HepG2 (cell line): ENCODE measurements at regions not wholly inside any gene's neighbourhood (a gene's known extent, or its start where the extent isn't known, plus 50 kb on each side); places are given as distances from the start of the nearest gene placed in this dataset.

Source experiments
- ATAC-seq: fragments of 200-7000 bp; cut with Tn5 transposase; 3 replicates; pipeline ENCODE4 v1.9.1; 2020; ENCODE audit warnings: mild to moderate bottlenecking, moderate library complexity
- BruUV-seq: library from RNA; stranded (reverse); fragments of 400-500 nt; replicated peaks from 2 replicates; lab custom pipeline; 2021; lab: Mats Ljungman, UMichigan
- CTCF ChIA-PET: fragments of 300-600 bp; formaldehyde crosslinking; extraction: SDS; loops from one replicate; lab custom pipeline; 2021; ENCODE audit warnings: low total read pairs, inconsistent platforms, low intra/inter-chr PET ratio; lab: Yijun Ruan, JAX
- POLR2A ChIA-PET: fragments of 350-600 bp; sonication (Branson Sonifier 250); formaldehyde crosslinking; loops from one replicate; lab custom pipeline; 2020; ENCODE audit warnings: antibody characterized with exemption, inconsistent platforms; lab: Yijun Ruan, JAX
- DNase-seq: peaks from one replicate; pipeline ENCODE4 v3.0.0-alpha.2; 2015; ENCODE audit warnings: low spot score
- FAIRE-seq: peaks from 3 replicates; lab custom pipeline; 2011; peaks lifted over from hg19 to GRCh38; lab: Jason Lieb, UNC
- H2AFZ ChIP-seq: one replicate; pipeline ENCODE4 v1.6.1; 2011; ENCODE audit warnings: low read length, inconsistent platforms
- H3K27ac ChIP-seq: fragments of 300-600 bp; 3 replicates; pipeline ENCODE4 v1.8.0; 2011; ENCODE audit warnings: mixed run types, mild to moderate bottlenecking, mixed read lengths, low read length, inconsistent platforms; ENCODE audit not compliant: insufficient read depth; ENCODE audit errors: extremely low read length
- H3K27me3 ChIP-seq, 2 experiments: fragments of 200-600 bp in 1 of 2; 2 replicates in 1 of 2; 3 replicates in 1 of 2; pipeline versions ENCODE4 v1.6.0 to v1.8.0; 2011; ENCODE audit warnings: low read length in 2 of 2, mild to moderate bottlenecking in 2 of 2, moderate library complexity in 2 of 2, inconsistent platforms in 1 of 2; ENCODE audit not compliant: insufficient read depth in 2 of 2, control insufficient read depth in 1 of 2
- H3K36me3 ChIP-seq, 2 experiments: fragments of 200-600 bp in 1 of 2; replicated peaks in 1 of 2; 2 replicates in 1 of 2; 3 replicates in 1 of 2; pipeline versions ENCODE4 v1.5.1 to v1.8.0; 2011; ENCODE audit warnings: low read length in 2 of 2, inconsistent platforms in 1 of 2; ENCODE audit not compliant: insufficient read depth in 2 of 2, control insufficient read depth in 1 of 2
- H3K4me1 ChIP-seq: 2 replicates; pipeline ENCODE4 v1.5.1; 2012; ENCODE audit warnings: low read length, inconsistent platforms; ENCODE audit not compliant: insufficient read depth
- H3K4me2 ChIP-seq: 2 replicates; pipeline ENCODE4 v1.6.0; 2011; ENCODE audit warnings: low read depth, low read length, inconsistent platforms
- H3K4me3 ChIP-seq, 3 experiments: fragments of 200-600 bp in 1 of 3; sonication (generic), shearing (Covaris generic) in 1 of 3; replicated peaks in 1 of 3; 2 replicates each; pipeline ENCODE4 v1.5.1; 2011 to 2016; ENCODE audit warnings: low read length in 3 of 3, inconsistent platforms in 2 of 3, low read depth in 2 of 3, mild to moderate bottlenecking in 2 of 3, control low read depth in 1 of 3, mixed read lengths in 1 of 3; ENCODE audit not compliant: insufficient read depth in 1 of 3
- H3K79me2 ChIP-seq: one replicate; pipeline ENCODE4 v1.6.1; 2011; ENCODE audit warnings: low read length, inconsistent platforms; ENCODE audit not compliant: insufficient read depth
- H3K9ac ChIP-seq: 2 replicates; pipeline ENCODE4 v1.6.0; 2011; ENCODE audit warnings: mild to moderate bottlenecking, low read depth, low read length, inconsistent platforms; ENCODE audit not compliant: insufficient read depth
- H3K9me3 ChIP-seq: 2 replicates; pipeline ENCODE4 v1.5.1; 2012; ENCODE audit warnings: mild to moderate bottlenecking, low read length
- H4K20me1 ChIP-seq: 2 replicates; pipeline ENCODE4 v1.6.0; 2011; ENCODE audit warnings: inconsistent platforms, mild to moderate bottlenecking, low read length, moderate library complexity; ENCODE audit not compliant: insufficient read depth
- ATM ChIP-seq: fragments of 450-650 bp; IDR thresholded peaks from 2 replicates; pipeline ENCODE4 v1.7.1; 2017; ENCODE audit warnings: mild to moderate bottlenecking, borderline replicate concordance
- HOXA5 ChIP-seq: sonication (generic); formaldehyde crosslinking; IDR thresholded peaks from 2 replicates; pipeline ENCODE4 v1.4.0; 2020; ENCODE audit warnings: missing genetic modification reagents
- MIER3 ChIP-seq: IDR thresholded peaks from 2 replicates; pipeline ENCODE4 v1.6.1; 2016; ENCODE audit warnings: missing compliant biosample characterization, borderline replicate concordance
- REPIN1 ChIP-seq: sonication (generic); formaldehyde crosslinking; IDR thresholded peaks from 2 replicates; pipeline ENCODE4 v1.8.0; 2022; ENCODE audit warnings: missing genetic modification reagents, low read depth, mild to moderate bottlenecking, borderline replicate concordance
- SOX6 ChIP-seq, 2 experiments: fragments of 450-650 bp in 1 of 2; sonication (generic) in 1 of 2; formaldehyde crosslinking in 1 of 2; IDR thresholded peaks; 2 replicates each; pipeline versions ENCODE4 v1.4.0 to v1.6.1; 2017 to 2020; ENCODE audit warnings: antibody characterized with exemption in 1 of 2, mild to moderate bottlenecking in 1 of 2, missing genetic modification reagents in 1 of 2
- ZBTB26 ChIP-seq: IDR thresholded peaks from 2 replicates; pipeline ENCODE4 v1.6.1; 2016; ENCODE audit warnings: missing compliant biosample characterization, missing genetic modification reagents, borderline replicate concordance
- ZNF567 ChIP-seq: sonication (generic); formaldehyde crosslinking; IDR thresholded peaks from 2 replicates; pipeline ENCODE4 v1.8.1; 2023; ENCODE audit warnings: mild to moderate bottlenecking, missing genetic modification reagents, borderline replicate concordance
- WGBS: methylation state at CpG from one replicate; pipeline ENCODE4 v1.1.6; 2017; ENCODE audit warnings: low lambda C conversion rate; 5-methylcytosine and 5-hydroxymethylcytosine counted together
- in situ Hi-C: cut with HindIII; loops from 2 replicates; pipeline ENCODE4 v1.10.0; 2017; ENCODE audit warnings: low pct_unique_long_range_greater_than_20kb; ENCODE audit not compliant: extremely low pct_ligation_motif_present
- intact Hi-C: fragments of 100-400 bp; cut with micrococcal nuclease; formaldehyde crosslinking; loops from one replicate; pipeline ENCODE4 v1.10.0; 2022; ENCODE audit not compliant: unreplicated experiment
- TF ChIP-seq, protein P1 (sequence below): sonication (generic); formaldehyde crosslinking; IDR thresholded peaks from 2 replicates; pipeline ENCODE4 v1.4.0; 2020; ENCODE audit warnings: missing genetic modification reagents, borderline replicate concordance

DNA sequence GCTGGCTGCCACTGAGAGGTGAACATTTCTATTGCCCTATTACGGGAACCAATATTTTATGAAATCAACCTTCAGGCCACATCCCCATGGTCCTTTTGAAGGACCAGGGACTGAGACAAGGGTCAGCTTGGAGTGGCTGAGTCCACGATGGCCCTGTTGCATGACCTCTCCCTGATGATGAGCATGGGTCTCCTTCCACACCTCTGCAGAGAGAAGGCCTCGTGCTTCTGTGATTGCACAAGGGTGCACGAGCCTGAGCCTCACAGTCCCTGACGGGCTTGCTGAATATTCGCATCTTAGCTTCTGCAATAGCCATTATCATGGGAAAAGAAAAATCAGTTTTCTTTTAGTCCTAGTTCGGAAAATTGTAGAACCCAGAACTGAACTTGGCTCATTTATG is 255.0 kb upstream of the IRX2 start:
- BruUV-seq = no TSS peak

More for the DNA sequence above, 255.0 kb upstream of the IRX2 start:
- no peak for DNase-seq
- TF ChIP-seq ZBTB26 (CRISPR knock-in tag) (no peak), HOXA5 (no peak), ATM (no peak), REPIN1 (CRISPR knock-in tag) (no peak), SOX6 (IDR thresholded peaks at IDR 0.05) (no peak), SOX6 (CRISPR knock-in tag; IDR thresholded peaks at IDR 0.05) (no peak), ZNF567 (no peak), MIER3 (CRISPR knock-in tag) (no peak)
- TF ChIP-seq, protein P1, sequence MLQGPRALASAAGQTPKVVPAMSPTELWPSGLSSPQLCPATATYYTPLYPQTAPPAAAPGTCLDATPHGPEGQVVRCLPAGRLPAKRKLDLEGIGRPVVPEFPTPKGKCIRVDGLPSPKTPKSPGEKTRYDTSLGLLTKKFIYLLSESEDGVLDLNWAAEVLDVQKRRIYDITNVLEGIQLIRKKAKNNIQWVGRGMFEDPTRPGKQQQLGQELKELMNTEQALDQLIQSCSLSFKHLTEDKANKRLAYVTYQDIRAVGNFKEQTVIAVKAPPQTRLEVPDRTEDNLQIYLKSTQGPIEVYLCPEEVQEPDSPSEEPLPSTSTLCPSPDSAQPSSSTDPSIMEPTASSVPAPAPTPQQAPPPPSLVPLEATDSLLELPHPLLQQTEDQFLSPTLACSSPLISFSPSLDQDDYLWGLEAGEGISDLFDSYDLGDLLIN (CRISPR knock-in tag) = no peak
- no peak overlapping the region for H2AFZ ChIP-seq
- no peak for ATAC-seq
- no peaks in the 10 kb centered on the region for H3K4me1 ChIP-seq
- FAIRE-seq = no peak
- CTCF ChIA-PET = no interaction called here
- H4K20me1 ChIP-seq = no peaks in the 10 kb centered on the region
- H3K9ac ChIP-seq = no peak overlapping the region
- intact Hi-C loops (no loop called here), in situ Hi-C loops (no loop called here)
- POLR2A ChIA-PET = no interaction called here
- no peaks in the 10 kb centered on the region for H3K36me3 ChIP-seq
- H3K27me3 ChIP-seq = peaks cover 0 to 5% of the 10 kb centered on the region in 2 experiments; a peak in 1 of 5 replicates
- no peak overlapping the region for H3K27ac ChIP-seq
- no peaks in the 10 kb centered on the region; the same call in 1 of the 2 replicates for H3K9me3 ChIP-seq
- no peaks in the 10 kb centered on the region for H3K79me2 ChIP-seq
- H3K4me3 ChIP-seq = no peak overlapping the region
- no peak overlapping the region for H3K4me2 ChIP-seq
- WGBS = 4% methylated on average over 6 of the region's 7 CpGs
